D721Med (cell line): ENCODE measurements at regions not wholly inside any gene's neighbourhood (a gene's known extent, or its start where the extent isn't known, plus 50 kb on each side); places are given as distances from the start of the nearest gene placed in this dataset.
"Not testable (repeated sequence)": the region's sequence is repeated elsewhere in the genome, so short reads cannot be mapped to it uniquely, and the experiment has no call there.

Experiments
- DNase-seq: peaks from one replicate; pipeline ENCODE4 v3.0.0; 2011; ENCODE audit warnings: low spot score; ENCODE audit not compliant: insufficient read length
- FAIRE-seq: peaks from 2 replicates; lab custom pipeline; 2011; peaks lifted over from hg19 to GRCh38; lab: Jason Lieb, UNC
- TF ChIP-seq, protein P1 (sequence below): IDR thresholded peaks from 2 replicates; pipeline ENCODE4 v1.5.1; 2012; ENCODE audit warnings: mild to moderate bottlenecking, control low read depth; ENCODE audit not compliant: insufficient read depth; ENCODE audit errors: missing control alignments

DNA sequence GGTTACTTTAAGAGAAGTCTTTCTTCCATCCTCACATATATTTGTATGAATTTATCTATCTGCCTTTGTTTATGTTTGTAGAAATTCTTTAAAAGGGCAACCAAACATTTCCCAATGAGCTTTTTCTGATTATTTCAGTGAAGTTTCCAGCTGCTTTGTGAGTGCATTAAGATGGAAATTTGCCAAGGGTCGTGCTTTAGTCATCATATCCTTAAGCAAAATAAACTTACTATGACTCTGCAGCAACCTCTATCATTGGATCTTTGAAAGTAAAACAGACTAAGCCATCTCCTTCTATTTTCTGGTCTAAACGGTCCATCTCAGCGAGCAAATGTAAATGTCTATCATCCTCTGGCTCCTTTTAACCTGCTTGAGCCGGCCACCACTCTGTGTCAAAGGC, 489.3 kb downstream of the SOX11 start:
- TF ChIP-seq, protein P1, sequence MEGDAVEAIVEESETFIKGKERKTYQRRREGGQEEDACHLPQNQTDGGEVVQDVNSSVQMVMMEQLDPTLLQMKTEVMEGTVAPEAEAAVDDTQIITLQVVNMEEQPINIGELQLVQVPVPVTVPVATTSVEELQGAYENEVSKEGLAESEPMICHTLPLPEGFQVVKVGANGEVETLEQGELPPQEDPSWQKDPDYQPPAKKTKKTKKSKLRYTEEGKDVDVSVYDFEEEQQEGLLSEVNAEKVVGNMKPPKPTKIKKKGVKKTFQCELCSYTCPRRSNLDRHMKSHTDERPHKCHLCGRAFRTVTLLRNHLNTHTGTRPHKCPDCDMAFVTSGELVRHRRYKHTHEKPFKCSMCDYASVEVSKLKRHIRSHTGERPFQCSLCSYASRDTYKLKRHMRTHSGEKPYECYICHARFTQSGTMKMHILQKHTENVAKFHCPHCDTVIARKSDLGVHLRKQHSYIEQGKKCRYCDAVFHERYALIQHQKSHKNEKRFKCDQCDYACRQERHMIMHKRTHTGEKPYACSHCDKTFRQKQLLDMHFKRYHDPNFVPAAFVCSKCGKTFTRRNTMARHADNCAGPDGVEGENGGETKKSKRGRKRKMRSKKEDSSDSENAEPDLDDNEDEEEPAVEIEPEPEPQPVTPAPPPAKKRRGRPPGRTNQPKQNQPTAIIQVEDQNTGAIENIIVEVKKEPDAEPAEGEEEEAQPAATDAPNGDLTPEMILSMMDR, result no peak
- DNase-seq (no peak), FAIRE-seq (no peak)

DNA sequence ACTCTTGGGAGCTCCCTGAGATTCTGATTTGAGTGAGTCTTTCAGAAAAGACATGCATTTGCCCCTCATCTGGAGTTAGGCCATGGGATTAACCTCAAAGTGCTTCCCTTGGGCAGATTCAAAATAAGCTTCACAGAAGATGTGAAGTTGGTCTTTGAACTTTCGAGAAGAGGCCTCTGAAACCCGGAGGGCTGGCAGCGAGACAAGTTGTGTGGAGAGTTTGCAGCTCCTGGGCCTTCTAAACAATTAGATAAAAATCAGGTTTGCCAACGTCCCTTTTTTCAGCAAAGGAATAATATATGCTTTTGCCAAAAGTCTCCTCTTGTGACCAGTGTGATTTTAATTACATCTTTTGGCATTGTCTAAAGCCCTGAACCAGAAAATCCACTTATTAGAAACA, 489.7 kb downstream of the SOX11 start:
- no peak for FAIRE-seq
- no peak for DNase-seq

GRCh38 chr2:6183226-6183625, 491.0 kb downstream of the SOX11 start:
- TF ChIP-seq, protein P1, result no peak
- DNase-seq (no peak), FAIRE-seq (no peak)

More for the DNA sequence above, 489.7 kb downstream of the SOX11 start:
- TF ChIP-seq, protein P1, result no peak

DNA sequence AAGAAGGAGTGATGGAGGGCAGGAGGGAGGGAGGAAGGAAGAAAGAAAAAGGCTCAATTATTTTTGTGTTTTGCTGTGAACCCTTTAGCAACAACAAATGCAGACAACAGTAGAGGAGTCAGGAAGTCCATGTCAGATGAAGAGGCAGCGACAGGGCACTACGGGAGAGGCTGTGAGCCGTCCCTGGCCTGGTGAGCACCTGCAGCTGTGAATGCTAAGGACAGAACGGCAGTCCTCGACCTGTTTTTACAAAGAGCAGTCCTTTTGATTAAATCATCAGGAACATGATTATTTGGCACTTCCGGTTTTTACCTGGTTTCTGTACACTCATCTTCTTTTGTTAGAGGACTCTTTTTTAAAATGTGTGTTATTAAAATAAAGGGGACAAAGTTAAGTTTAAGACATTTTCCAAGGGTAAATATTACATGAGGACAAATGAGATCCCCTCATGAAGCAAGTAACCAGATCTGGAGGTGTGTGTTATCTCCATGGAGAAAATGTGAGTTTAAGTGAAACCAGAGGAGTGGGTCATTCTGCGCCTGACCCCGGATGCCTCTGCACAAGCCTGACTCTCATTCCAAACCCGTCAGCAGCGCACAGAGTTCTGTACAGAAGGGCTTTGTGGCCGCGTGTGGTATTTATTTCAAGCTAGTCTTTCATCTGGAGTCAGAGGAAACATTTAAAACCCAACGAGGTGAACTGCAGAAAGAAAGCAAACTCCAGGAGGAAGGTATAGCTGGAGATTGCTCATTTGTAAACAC, 492.5 kb downstream of the SOX11 start:
- FAIRE-seq, result no peak
- no peak for DNase-seq

DNA sequence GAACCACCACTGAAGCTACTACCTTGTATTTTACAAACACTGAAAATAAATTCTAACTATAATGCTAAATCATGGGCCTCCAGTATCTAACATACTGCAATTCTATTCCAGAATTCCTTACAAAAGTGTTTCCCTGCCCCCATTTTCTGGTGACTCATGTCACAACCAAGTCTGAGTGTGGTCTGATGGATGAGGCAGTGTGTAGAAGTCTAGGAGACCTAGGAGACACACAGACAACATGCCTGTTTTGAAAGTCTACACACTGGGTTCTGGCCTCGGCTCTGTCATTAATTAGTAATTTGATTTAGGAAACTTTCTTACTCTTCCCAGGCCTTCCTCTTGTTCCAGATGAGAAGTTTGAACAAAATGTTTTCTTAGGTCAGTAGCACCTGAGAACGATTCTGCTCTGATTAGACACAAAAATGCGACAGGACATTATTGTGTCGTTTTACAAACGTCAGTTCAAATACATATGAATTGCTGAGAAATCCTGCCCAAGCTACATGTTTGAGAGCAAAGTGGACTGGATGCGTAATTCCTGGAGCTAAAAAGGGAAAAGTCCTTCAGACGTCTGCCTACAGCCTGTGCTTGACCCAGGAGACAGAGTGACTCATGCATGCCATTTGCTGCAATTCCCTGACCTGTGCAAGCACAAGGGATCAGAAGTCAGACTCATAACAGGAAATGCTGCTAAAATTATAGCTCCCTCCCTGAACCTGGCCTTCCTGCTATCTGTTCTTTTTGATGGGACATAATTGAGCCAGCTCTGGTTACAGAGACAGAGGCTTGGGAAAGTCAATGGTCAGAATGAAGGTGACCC, 494.4 kb downstream of the SOX11 start:
- TF ChIP-seq, protein P1, result no peak
- no peak for FAIRE-seq
- DNase-seq, result no peak

More for the DNA sequence above, 492.5 kb downstream of the SOX11 start:
- TF ChIP-seq, protein P1, result no peak

- DNase-seq, result no peak
- TF ChIP-seq, protein P1, result no peak
- no peak for FAIRE-seq
These were observed 504.3 kb downstream of the SOX11 start for GRCh38 chr2:6196449-6196848.

GRCh38 chr2:6198370-6198919, 506.3 kb downstream of the SOX11 start:
- not testable (repeated sequence) for DNase-seq

More at GRCh38 chr2:6198370-6198919, 506.3 kb downstream of the SOX11 start:
- FAIRE-seq, result not testable (repeated sequence)
